ENCODE measurements at regions not wholly inside any gene's neighbourhood (a gene's known extent, or its start where the extent isn't known, plus 50 kb on each side); places are given as distances from the start of the nearest gene placed in this dataset.

GRCh38 chr7:142698429-142698828 is 50.8 kb upstream of the PRSS1 start:
- no peak for TF ChIP-seq CTCF (IDR thresholded peaks at IDR 0.05; ENCODE audit: extremely low read depth, insufficient read depth, missing control alignments)
- in situ Hi-C loops (cut with MboI; ENCODE audit: low pct_unique_long_range_greater_than_20kb, low sequenced_read_pairs, unreplicated experiment), result no loop called here
- no peak for DNase-seq (ENCODE audit: low spot score)

GRCh38 chr7:142697270-142697669 is 52.0 kb upstream of the PRSS1 start:
- no peak for TF ChIP-seq CTCF (IDR thresholded peaks at IDR 0.05; ENCODE audit: extremely low read depth, insufficient read depth, missing control alignments)
- no peak for DNase-seq (ENCODE audit: low spot score)
- in situ Hi-C loops (cut with MboI; ENCODE audit: low pct_unique_long_range_greater_than_20kb, low sequenced_read_pairs, unreplicated experiment), result no loop called here

GRCh38 chr7:142696456-142697179 is 52.7 kb upstream of the PRSS1 start:
- DNase-seq (ENCODE audit: low spot score), result no peak
- in situ Hi-C loops (cut with MboI; ENCODE audit: low pct_unique_long_range_greater_than_20kb, low sequenced_read_pairs, unreplicated experiment), result no loop called here
- TF ChIP-seq CTCF (IDR thresholded peaks at IDR 0.05; ENCODE audit: extremely low read depth, insufficient read depth, missing control alignments), result no peak

GRCh38 chr7:142693911-142694310 is 55.4 kb upstream of the PRSS1 start:
- in situ Hi-C loops (cut with MboI; ENCODE audit: low pct_unique_long_range_greater_than_20kb, low sequenced_read_pairs, unreplicated experiment), result no loop called here
- TF ChIP-seq CTCF (IDR thresholded peaks at IDR 0.05; ENCODE audit: extremely low read depth, insufficient read depth, missing control alignments), result no peak

GRCh38 chr7:142690554-142691182 is 58.6 kb upstream of the PRSS1 start:
- no peak for DNase-seq (ENCODE audit: low spot score)
- in situ Hi-C loops (cut with MboI; ENCODE audit: low pct_unique_long_range_greater_than_20kb, low sequenced_read_pairs, unreplicated experiment), result no loop called here
- TF ChIP-seq CTCF (IDR thresholded peaks at IDR 0.05; ENCODE audit: extremely low read depth, insufficient read depth, missing control alignments), result no peak

More at GRCh38 chr7:142693911-142694310, 55.4 kb upstream of the PRSS1 start:
- no peak for DNase-seq (ENCODE audit: low spot score)

- peak; percentile 19 for TF ChIP-seq CTCF (IDR thresholded peaks at IDR 0.05; ENCODE audit: extremely low read depth, insufficient read depth, missing control alignments)
- in situ Hi-C loops (cut with MboI; ENCODE audit: low pct_unique_long_range_greater_than_20kb, low sequenced_read_pairs, unreplicated experiment), result no loop called here
- no peak for DNase-seq (ENCODE audit: low spot score)
Observed at GRCh38 chr7:142689439-142690120, 59.7 kb upstream of the PRSS1 start.
